ENCODE measurements at regions not wholly inside any gene's neighbourhood (a gene's known extent, or its start where the extent isn't known, plus 50 kb on each side); places are given as distances from the start of the nearest gene placed in this dataset.

GRCh38 chr10:64115471-64115870 is 594.3 kb downstream of the REEP3 start:
- TF ChIP-seq CTCF (IDR thresholded peaks at IDR 0.05) (no peak), POLR2A (IDR thresholded peaks at IDR 0.05) (no peak)
